ENCODE measurements at regions not wholly inside any gene's neighbourhood (a gene's known extent, or its start where the extent isn't known, plus 50 kb on each side); places are given as distances from the start of the nearest gene placed in this dataset.

- TF ChIP-seq GATA1 (IDR thresholded peaks at IDR 0.05; ENCODE audit: low read depth, low read length) = no peak
- TF ChIP-seq POLR2A (IDR thresholded peaks at IDR 0.05; ENCODE audit: low read length) = no peak
- no peak for DNase-seq
Observed at GRCh38 chr20:39670988-39671387, 708.8 kb downstream of the DHX35 start.

GRCh38 chr20:39669659-39670058, 707.5 kb downstream of the DHX35 start:
- TF ChIP-seq POLR2A (IDR thresholded peaks at IDR 0.05; ENCODE audit: low read length) (no peak), GATA1 (IDR thresholded peaks at IDR 0.05; ENCODE audit: low read depth, low read length) (no peak)
- DNase-seq = no peak

GRCh38 chr20:39668038-39668437, 705.9 kb downstream of the DHX35 start:
- DNase-seq = no peak
- TF ChIP-seq GATA1 (IDR thresholded peaks at IDR 0.05; ENCODE audit: low read depth, low read length) = no peak
- TF ChIP-seq POLR2A (IDR thresholded peaks at IDR 0.05; ENCODE audit: low read length) = no peak

GRCh38 chr20:39661833-39662232, 699.7 kb downstream of the DHX35 start:
- peak in 1 of 2 experiments; percentile 1 for DNase-seq
- no peak for TF ChIP-seq POLR2A (IDR thresholded peaks at IDR 0.05; ENCODE audit: low read length)
- TF ChIP-seq GATA1 (IDR thresholded peaks at IDR 0.05; ENCODE audit: low read depth, low read length) = no peak

GRCh38 chr20:39660965-39661364, 698.8 kb downstream of the DHX35 start:
- TF ChIP-seq GATA1 (IDR thresholded peaks at IDR 0.05; ENCODE audit: low read depth, low read length) = no peak
- no peak for TF ChIP-seq POLR2A (IDR thresholded peaks at IDR 0.05; ENCODE audit: low read length)
- DNase-seq = no peak

- TF ChIP-seq GATA1 (IDR thresholded peaks at IDR 0.05; ENCODE audit: low read depth, low read length) (no peak), POLR2A (IDR thresholded peaks at IDR 0.05; ENCODE audit: low read length) (no peak)
- no peak for DNase-seq
Observed at GRCh38 chr20:39660226-39660625, 698.1 kb downstream of the DHX35 start.

GRCh38 chr20:39658662-39659409, 696.7 kb downstream of the DHX35 start:
- TF ChIP-seq POLR2A (IDR thresholded peaks at IDR 0.05; ENCODE audit: low read length) (no peak), GATA1 (IDR thresholded peaks at IDR 0.05; ENCODE audit: low read depth, low read length) (no peak)
- DNase-seq = no peak

- DNase-seq = no peak
- no peak for TF ChIP-seq GATA1 (IDR thresholded peaks at IDR 0.05; ENCODE audit: low read depth, low read length)
- no peak for TF ChIP-seq POLR2A (IDR thresholded peaks at IDR 0.05; ENCODE audit: low read length)
Observed at GRCh38 chr20:39654171-39654570, 692.0 kb downstream of the DHX35 start.

GRCh38 chr20:39651645-39652325, 689.6 kb downstream of the DHX35 start:
- DNase-seq = no peak
- TF ChIP-seq GATA1 (IDR thresholded peaks at IDR 0.05; ENCODE audit: low read depth, low read length) (no peak), POLR2A (IDR thresholded peaks at IDR 0.05; ENCODE audit: low read length) (no peak)

GRCh38 chr20:39646874-39647413, 684.8 kb downstream of the DHX35 start:
- DNase-seq = no peak

GRCh38 chr20:39645131-39645530, 683.0 kb downstream of the DHX35 start:
- no peak for DNase-seq
- TF ChIP-seq POLR2A (IDR thresholded peaks at IDR 0.05; ENCODE audit: low read length) (no peak), GATA1 (IDR thresholded peaks at IDR 0.05; ENCODE audit: low read depth, low read length) (no peak)

More at GRCh38 chr20:39646874-39647413, 684.8 kb downstream of the DHX35 start:
- TF ChIP-seq POLR2A (IDR thresholded peaks at IDR 0.05; ENCODE audit: low read length) (no peak), GATA1 (IDR thresholded peaks at IDR 0.05; ENCODE audit: low read depth, low read length) (no peak)

GRCh38 chr20:39643292-39643691, 681.1 kb downstream of the DHX35 start:
- no peak for TF ChIP-seq GATA1 (IDR thresholded peaks at IDR 0.05; ENCODE audit: low read depth, low read length)
- TF ChIP-seq POLR2A (IDR thresholded peaks at IDR 0.05; ENCODE audit: low read length) = no peak

GRCh38 chr20:39641423-39641822, 679.3 kb downstream of the DHX35 start:
- no peak for DNase-seq
- no peak for TF ChIP-seq GATA1 (IDR thresholded peaks at IDR 0.05; ENCODE audit: low read depth, low read length)

More at GRCh38 chr20:39643292-39643691, 681.1 kb downstream of the DHX35 start:
- DNase-seq = no peak

- no peak for TF ChIP-seq POLR2A (IDR thresholded peaks at IDR 0.05; ENCODE audit: low read length)
- no peak for TF ChIP-seq GATA1 (IDR thresholded peaks at IDR 0.05; ENCODE audit: low read depth, low read length)
Observed at GRCh38 chr20:39640147-39640546, 678.0 kb downstream of the DHX35 start.

More at GRCh38 chr20:39640147-39640546, 678.0 kb downstream of the DHX35 start:
- no peak for DNase-seq
